ENCODE measurements at regions not wholly inside any gene's neighbourhood (a gene's known extent, or its start where the extent isn't known, plus 50 kb on each side); places are given as distances from the start of the nearest gene placed in this dataset.

- no TSS peak for BruUV-seq (replicated peaks)
- CTCF ChIA-PET, result no interaction called here
- H3K36me3 Mint-ChIP-seq (ENCODE audit: insufficient read depth, unreplicated experiment), result no peaks in the 10 kb centered on the region
- intact Hi-C loops (cut with micrococcal nuclease; ENCODE audit: unreplicated experiment), result no loop called here
- no peak overlapping the region for H3K27ac Mint-ChIP-seq (ENCODE audit: unreplicated experiment)
- TF ChIP-seq, protein P1, sequence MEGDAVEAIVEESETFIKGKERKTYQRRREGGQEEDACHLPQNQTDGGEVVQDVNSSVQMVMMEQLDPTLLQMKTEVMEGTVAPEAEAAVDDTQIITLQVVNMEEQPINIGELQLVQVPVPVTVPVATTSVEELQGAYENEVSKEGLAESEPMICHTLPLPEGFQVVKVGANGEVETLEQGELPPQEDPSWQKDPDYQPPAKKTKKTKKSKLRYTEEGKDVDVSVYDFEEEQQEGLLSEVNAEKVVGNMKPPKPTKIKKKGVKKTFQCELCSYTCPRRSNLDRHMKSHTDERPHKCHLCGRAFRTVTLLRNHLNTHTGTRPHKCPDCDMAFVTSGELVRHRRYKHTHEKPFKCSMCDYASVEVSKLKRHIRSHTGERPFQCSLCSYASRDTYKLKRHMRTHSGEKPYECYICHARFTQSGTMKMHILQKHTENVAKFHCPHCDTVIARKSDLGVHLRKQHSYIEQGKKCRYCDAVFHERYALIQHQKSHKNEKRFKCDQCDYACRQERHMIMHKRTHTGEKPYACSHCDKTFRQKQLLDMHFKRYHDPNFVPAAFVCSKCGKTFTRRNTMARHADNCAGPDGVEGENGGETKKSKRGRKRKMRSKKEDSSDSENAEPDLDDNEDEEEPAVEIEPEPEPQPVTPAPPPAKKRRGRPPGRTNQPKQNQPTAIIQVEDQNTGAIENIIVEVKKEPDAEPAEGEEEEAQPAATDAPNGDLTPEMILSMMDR (IDR thresholded peaks at IDR 0.05; ENCODE audit: unreplicated experiment), result no peak
- peaks cover 22% of the 10 kb centered on the region for H3K4me1 Mint-ChIP-seq (ENCODE audit: low read depth, unreplicated experiment)
- no peak for DNase-seq
- H3K27me3 Mint-ChIP-seq (ENCODE audit: unreplicated experiment), result peaks cover 9% of the 10 kb centered on the region
- H3K9me3 Mint-ChIP-seq (ENCODE audit: low read depth, unreplicated experiment), result peaks cover 7% of the 10 kb centered on the region
- no peak overlapping the region for H3K4me3 Mint-ChIP-seq (ENCODE audit: low read depth, unreplicated experiment)
Measured at GRCh38 chr6:170023620-170024521, 267.0 kb downstream of the DLL1 start.

DNA sequence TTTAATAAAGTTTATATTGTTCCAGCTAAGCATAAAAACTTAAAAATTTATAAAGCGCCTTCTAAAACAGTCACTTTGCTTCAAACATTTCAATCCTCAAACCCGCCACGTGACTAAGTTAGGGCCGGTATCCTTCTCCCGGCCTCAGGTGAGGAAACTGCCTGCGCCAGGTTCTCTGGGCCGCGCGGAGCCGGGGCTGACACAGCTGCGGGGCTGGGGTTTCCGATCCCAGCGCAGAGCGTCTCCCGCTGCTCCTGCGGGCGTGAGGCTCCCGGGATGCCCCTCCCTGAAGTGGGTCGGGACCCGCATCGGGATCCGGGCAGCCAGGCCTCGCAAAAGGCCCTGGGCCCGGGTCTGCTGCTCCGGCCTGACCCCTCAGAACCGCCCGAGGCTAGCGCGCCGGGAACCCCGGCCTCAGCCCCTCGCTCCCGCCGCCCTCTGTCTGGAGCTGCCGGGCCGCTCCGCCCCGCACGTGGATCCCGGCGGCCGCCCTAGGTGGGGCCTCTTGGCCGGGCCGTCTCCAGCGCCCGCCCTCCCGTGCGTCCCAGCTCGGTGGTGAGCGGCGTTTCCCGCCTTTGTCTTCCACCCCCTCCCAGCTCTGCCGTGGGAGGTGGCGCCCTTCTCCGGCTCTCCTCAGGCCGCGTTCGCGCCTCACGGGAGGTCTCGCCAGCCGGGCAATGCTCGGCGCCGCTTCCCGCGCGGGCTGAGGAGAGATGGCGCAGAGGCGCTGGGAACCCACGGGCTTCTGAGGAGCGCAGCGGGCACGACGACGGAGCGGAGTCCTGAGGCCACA, 267.9 kb downstream of the DLL1 start:
- no peak for DNase-seq
- TF ChIP-seq, protein P1 (IDR thresholded peaks at IDR 0.05; ENCODE audit: unreplicated experiment), result no peak
- Mint-ChIP-seq H3K27me3 (ENCODE audit: unreplicated experiment) (peaks cover 18% of the 10 kb centered on the region), H3K9me3 (ENCODE audit: low read depth, unreplicated experiment) (peaks cover 3% of the 10 kb centered on the region), H3K4me3 (ENCODE audit: low read depth, unreplicated experiment) (no peak overlapping the region), H3K27ac (ENCODE audit: unreplicated experiment) (no peak overlapping the region), H3K36me3 (ENCODE audit: insufficient read depth, unreplicated experiment) (no peaks in the 10 kb centered on the region), H3K4me1 (ENCODE audit: low read depth, unreplicated experiment) (peaks cover 17% of the 10 kb centered on the region)
- intact Hi-C loops (cut with micrococcal nuclease; ENCODE audit: unreplicated experiment), result no loop called here
- BruUV-seq (replicated peaks), result no TSS peak
- CTCF ChIA-PET, result no interaction called here

DNA sequence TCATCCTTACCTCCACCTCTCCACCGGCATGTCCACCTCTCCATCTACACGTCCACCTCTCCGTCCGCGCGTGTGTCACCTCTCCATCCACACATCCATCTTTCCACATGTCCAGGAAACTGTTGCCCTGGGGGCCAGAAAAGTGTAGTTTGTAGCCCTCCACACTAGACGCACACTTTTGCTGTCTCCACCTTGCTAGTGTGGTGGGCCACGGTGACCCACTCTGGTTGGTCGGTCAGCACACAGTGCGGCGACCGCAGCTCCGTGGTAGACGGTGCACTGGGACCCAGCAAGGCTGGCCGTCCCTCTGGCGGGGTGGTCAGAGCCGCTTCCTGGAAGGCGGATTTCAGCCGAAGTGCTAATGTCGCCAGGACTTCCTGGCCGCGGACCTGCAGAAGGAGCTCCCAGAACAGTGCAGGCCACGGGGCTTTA, 268.6 kb downstream of the DLL1 start:
- peaks cover 9% of the 10 kb centered on the region for H3K4me1 Mint-ChIP-seq (ENCODE audit: low read depth, unreplicated experiment)
- CTCF ChIA-PET, result no interaction called here
- DNase-seq, result no peak
- no peak overlapping the region for H3K27ac Mint-ChIP-seq (ENCODE audit: unreplicated experiment)
- no peaks in the 10 kb centered on the region for H3K36me3 Mint-ChIP-seq (ENCODE audit: insufficient read depth, unreplicated experiment)
- TF ChIP-seq, protein P1 (IDR thresholded peaks at IDR 0.05; ENCODE audit: unreplicated experiment), result no peak
- intact Hi-C loops (cut with micrococcal nuclease; ENCODE audit: unreplicated experiment), result no loop called here
- peaks cover 25% of the 10 kb centered on the region for H3K27me3 Mint-ChIP-seq (ENCODE audit: unreplicated experiment)
- BruUV-seq (replicated peaks), result no TSS peak
- H3K9me3 Mint-ChIP-seq (ENCODE audit: low read depth, unreplicated experiment), result no peaks in the 10 kb centered on the region
- H3K4me3 Mint-ChIP-seq (ENCODE audit: low read depth, unreplicated experiment), result no peak overlapping the region

- Mint-ChIP-seq H3K36me3 (ENCODE audit: insufficient read depth, unreplicated experiment) (no peaks in the 10 kb centered on the region), H3K4me3 (ENCODE audit: low read depth, unreplicated experiment) (no peak overlapping the region), H3K4me1 (ENCODE audit: low read depth, unreplicated experiment) (peaks cover 2% of the 10 kb centered on the region), H3K27me3 (ENCODE audit: unreplicated experiment) (peaks cover 30% of the 10 kb centered on the region), H3K9me3 (ENCODE audit: low read depth, unreplicated experiment) (no peaks in the 10 kb centered on the region), H3K27ac (ENCODE audit: unreplicated experiment) (no peak overlapping the region)
- intact Hi-C loops (cut with micrococcal nuclease; ENCODE audit: unreplicated experiment), result no loop called here
- no TSS peak for BruUV-seq (replicated peaks)
- no peak for DNase-seq
- CTCF ChIA-PET, result no interaction called here
- TF ChIP-seq, protein P1 (IDR thresholded peaks at IDR 0.05; ENCODE audit: unreplicated experiment), result no peak
Measured at GRCh38 chr6:170021579-170021978, 269.3 kb downstream of the DLL1 start.
